ENCODE measurements at regions not wholly inside any gene's neighbourhood (a gene's known extent, or its start where the extent isn't known, plus 50 kb on each side); places are given as distances from the start of the nearest gene placed in this dataset.

DNA sequence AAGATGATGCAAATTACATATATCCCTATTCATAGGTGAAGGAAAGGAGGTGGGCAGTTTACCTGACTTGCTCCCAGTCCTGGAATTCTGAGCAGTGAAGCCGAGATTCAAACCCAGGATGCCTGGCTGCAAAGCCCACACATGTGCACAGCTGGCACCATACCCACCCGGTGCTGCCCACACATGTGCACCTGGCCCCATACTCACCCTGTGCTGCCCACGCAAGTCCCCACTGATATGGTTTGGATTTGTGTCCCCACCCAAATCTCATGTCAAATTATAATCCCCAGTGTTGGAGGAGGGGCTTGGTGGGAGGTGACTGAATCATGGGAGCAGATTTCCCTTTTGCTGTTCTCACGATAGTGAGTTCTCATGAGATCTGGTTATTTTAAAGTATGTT, 179.2 kb upstream of the C14orf180 start:
- TF ChIP-seq, protein P1, sequence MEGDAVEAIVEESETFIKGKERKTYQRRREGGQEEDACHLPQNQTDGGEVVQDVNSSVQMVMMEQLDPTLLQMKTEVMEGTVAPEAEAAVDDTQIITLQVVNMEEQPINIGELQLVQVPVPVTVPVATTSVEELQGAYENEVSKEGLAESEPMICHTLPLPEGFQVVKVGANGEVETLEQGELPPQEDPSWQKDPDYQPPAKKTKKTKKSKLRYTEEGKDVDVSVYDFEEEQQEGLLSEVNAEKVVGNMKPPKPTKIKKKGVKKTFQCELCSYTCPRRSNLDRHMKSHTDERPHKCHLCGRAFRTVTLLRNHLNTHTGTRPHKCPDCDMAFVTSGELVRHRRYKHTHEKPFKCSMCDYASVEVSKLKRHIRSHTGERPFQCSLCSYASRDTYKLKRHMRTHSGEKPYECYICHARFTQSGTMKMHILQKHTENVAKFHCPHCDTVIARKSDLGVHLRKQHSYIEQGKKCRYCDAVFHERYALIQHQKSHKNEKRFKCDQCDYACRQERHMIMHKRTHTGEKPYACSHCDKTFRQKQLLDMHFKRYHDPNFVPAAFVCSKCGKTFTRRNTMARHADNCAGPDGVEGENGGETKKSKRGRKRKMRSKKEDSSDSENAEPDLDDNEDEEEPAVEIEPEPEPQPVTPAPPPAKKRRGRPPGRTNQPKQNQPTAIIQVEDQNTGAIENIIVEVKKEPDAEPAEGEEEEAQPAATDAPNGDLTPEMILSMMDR (IDR thresholded peaks at IDR 0.05): no peak
- TF ChIP-seq ZFX (IDR thresholded peaks at IDR 0.05; ENCODE audit: borderline replicate concordance): no peak

Data from 22Rv1 (cell line).